ENCODE measurements at regions not wholly inside any gene's neighbourhood (a gene's known extent, or its start where the extent isn't known, plus 50 kb on each side); places are given as distances from the start of the nearest gene placed in this dataset.

- TF ChIP-seq CTCF (conservative IDR thresholded peaks at IDR 0.05; ENCODE audit: low read depth, low read length) (no peak), EZH2 (IDR thresholded peaks at IDR 0.05; ENCODE audit: borderline replicate concordance, low read depth, low read length, poor library complexity, severe bottlenecking) (no peak)
These were observed 130.1 kb upstream of the OSMR start for GRCh38 chr5:38715696-38716095.

Measured in A673 (cell line).